Brain microvascular endothelial cell (primary cell): ENCODE measurements at regions not wholly inside any gene's neighbourhood (a gene's known extent, or its start where the extent isn't known, plus 50 kb on each side); places are given as distances from the start of the nearest gene placed in this dataset.

Source experiments
- DNase-seq: peaks from one replicate; pipeline ENCODE4 v3.0.0-alpha.2; 2020
- H3K27ac ChIP-seq: fragments of 250-450 bp; sonication (Bioruptor Pico); 2 replicates; pipeline ENCODE4 v1.5.1; 2020; ENCODE audit warnings: mild to moderate bottlenecking, moderate library complexity
- H3K27me3 ChIP-seq: fragments of 250-450 bp; sonication (Bioruptor Pico); replicated peaks from 2 replicates; pipeline ENCODE4 v1.5.1; 2020; ENCODE audit warnings: mild to moderate bottlenecking
- H3K36me3 ChIP-seq: fragments of 250-450 bp; sonication (Bioruptor Pico); replicated peaks from 2 replicates; pipeline ENCODE4 v1.5.1; 2020; ENCODE audit warnings: mild to moderate bottlenecking
- H3K4me3 ChIP-seq: 2 replicates; pipeline ENCODE4 v1.5.1; 2011; ENCODE audit warnings: low read depth, mild to moderate bottlenecking, control low read depth, low read length, moderate library complexity
- in situ Hi-C: cut with HindIII; loops from 2 replicates; pipeline ENCODE4 v1.10.0; 2017; ENCODE audit warnings: low sequenced_read_pairs, low pct_ligation_motif_present
- TF ChIP-seq, protein P1 (sequence below): IDR thresholded peaks from 2 replicates; pipeline ENCODE4 v1.5.1; 2011; ENCODE audit warnings: low read depth, mild to moderate bottlenecking, moderate library complexity, low read length, control low read depth, inconsistent platforms; ENCODE audit errors: missing control alignments

GRCh38 chrX:39602195-39602594 is 495.6 kb downstream of the BCOR start:
- H3K27ac ChIP-seq, result no peak overlapping the region
- in situ Hi-C loops, result no loop called here
- TF ChIP-seq, protein P1, sequence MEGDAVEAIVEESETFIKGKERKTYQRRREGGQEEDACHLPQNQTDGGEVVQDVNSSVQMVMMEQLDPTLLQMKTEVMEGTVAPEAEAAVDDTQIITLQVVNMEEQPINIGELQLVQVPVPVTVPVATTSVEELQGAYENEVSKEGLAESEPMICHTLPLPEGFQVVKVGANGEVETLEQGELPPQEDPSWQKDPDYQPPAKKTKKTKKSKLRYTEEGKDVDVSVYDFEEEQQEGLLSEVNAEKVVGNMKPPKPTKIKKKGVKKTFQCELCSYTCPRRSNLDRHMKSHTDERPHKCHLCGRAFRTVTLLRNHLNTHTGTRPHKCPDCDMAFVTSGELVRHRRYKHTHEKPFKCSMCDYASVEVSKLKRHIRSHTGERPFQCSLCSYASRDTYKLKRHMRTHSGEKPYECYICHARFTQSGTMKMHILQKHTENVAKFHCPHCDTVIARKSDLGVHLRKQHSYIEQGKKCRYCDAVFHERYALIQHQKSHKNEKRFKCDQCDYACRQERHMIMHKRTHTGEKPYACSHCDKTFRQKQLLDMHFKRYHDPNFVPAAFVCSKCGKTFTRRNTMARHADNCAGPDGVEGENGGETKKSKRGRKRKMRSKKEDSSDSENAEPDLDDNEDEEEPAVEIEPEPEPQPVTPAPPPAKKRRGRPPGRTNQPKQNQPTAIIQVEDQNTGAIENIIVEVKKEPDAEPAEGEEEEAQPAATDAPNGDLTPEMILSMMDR, result no peak
- no peak overlapping the region for H3K4me3 ChIP-seq
- no peaks in the 10 kb centered on the region for H3K27me3 ChIP-seq
- DNase-seq, result no peak
- H3K36me3 ChIP-seq, result no peaks in the 10 kb centered on the region

GRCh38 chrX:39603230-39603629 is 494.5 kb downstream of the BCOR start:
- no peak for DNase-seq
- TF ChIP-seq, protein P1, result no peak
- Histone ChIP-seq H3K36me3 (no peaks in the 10 kb centered on the region), H3K27ac (no peak overlapping the region), H3K27me3 (no peaks in the 10 kb centered on the region), H3K4me3 (no peak overlapping the region)
- in situ Hi-C loops, result no loop called here

DNA sequence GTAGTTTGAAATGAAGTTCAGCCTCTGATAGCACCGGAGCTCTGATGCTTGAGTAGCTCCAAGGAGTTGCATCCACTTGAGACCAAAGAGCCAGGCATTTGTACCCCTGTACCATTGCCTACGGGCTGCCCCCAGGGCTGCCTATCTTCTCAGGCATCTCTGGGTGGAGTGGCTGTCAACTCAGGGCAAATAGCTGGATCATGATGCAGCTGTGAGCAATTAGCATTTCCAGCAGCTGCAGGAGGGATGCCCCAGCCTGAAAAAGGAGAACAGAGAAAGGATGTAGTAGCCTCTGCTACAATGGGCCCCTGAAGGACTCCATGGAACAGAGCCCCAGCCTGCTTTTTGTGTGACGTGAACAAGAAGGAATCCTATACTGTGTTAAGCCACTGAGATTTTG is 492.6 kb downstream of the BCOR start:
- Histone ChIP-seq H3K27me3 (no peaks in the 10 kb centered on the region), H3K27ac (no peak overlapping the region), H3K36me3 (no peaks in the 10 kb centered on the region), H3K4me3 (no peak overlapping the region)
- TF ChIP-seq, protein P1, result no peak
- no peak for DNase-seq
- in situ Hi-C loops, result no loop called here

DNA sequence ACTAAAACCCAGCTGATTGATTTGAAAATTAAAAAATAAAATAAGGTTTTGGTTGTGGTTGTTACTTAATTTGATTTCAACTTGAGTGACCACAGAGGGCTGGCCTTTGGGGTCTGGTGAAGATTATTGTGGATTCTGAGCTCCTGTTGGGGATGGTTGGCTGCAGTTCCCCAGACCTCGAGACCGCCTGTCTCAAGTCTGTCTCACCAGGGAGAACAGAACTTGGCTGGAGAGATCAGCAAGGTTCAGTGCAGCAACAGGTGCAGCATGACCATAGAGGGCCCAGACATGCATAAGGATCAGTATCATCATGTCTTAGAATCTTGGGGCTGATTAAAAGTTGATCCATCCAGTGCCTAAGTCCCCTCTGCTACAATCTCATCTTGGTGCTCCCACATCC is 491.9 kb downstream of the BCOR start:
- DNase-seq, result no peak
- no peaks in the 10 kb centered on the region for H3K27me3 ChIP-seq
- H3K4me3 ChIP-seq, result no peak overlapping the region
- TF ChIP-seq, protein P1, result no peak
- no peak overlapping the region for H3K27ac ChIP-seq
- in situ Hi-C loops, result no loop called here
- no peaks in the 10 kb centered on the region for H3K36me3 ChIP-seq

DNA sequence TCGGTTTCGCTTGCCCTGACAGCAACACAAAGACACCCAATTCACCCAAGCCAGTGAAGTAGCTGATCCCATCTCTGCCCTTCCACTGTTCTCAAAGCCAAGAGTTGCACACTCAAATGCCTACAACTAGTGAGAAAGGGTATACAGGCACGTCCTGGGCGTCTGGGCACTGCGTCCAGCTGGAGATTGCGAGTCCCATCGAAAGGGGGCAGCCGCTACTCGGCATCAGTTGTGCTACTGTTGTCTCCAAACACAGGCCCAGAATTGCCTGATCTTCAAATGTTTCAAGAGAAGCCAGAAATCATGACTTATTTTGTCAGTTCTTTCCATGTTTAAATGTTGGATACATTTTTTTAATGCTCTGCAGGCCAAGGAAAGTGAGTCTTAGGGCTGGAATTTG is 487.8 kb downstream of the BCOR start:
- Histone ChIP-seq H3K4me3 (no peak overlapping the region), H3K27ac (no peak overlapping the region), H3K36me3 (no peaks in the 10 kb centered on the region), H3K27me3 (peaks cover 2% of the 10 kb centered on the region)
- DNase-seq, result no peak
- TF ChIP-seq, protein P1, result no peak
- in situ Hi-C loops, result no loop called here

GRCh38 chrX:39611468-39611867 is 486.3 kb downstream of the BCOR start:
- TF ChIP-seq, protein P1, result no peak
- in situ Hi-C loops, result no loop called here
- DNase-seq, result no peak

More at GRCh38 chrX:39611468-39611867, 486.3 kb downstream of the BCOR start:
- Histone ChIP-seq H3K27ac (no peak overlapping the region), H3K36me3 (no peaks in the 10 kb centered on the region), H3K4me3 (no peak overlapping the region), H3K27me3 (peaks cover 2% of the 10 kb centered on the region)
